ENCODE measurements at regions not wholly inside any gene's neighbourhood (a gene's known extent, or its start where the extent isn't known, plus 50 kb on each side); places are given as distances from the start of the nearest gene placed in this dataset.

GRCh38 chr5:19098434-19098833, 889.6 kb downstream of the CDH18 start:
- no TSS peak for BruUV-seq (replicated peaks)
- no peak for TF ChIP-seq CTCF (IDR thresholded peaks at IDR 0.05; ENCODE audit: unreplicated experiment)
- Mint-ChIP-seq H3K27me3 (ENCODE audit: unreplicated experiment) (no peaks in the 10 kb centered on the region), H3K4me3 (ENCODE audit: low read depth, unreplicated experiment) (no peak overlapping the region), H3K4me1 (ENCODE audit: low read depth, unreplicated experiment) (no peaks in the 10 kb centered on the region), H3K9me3 (ENCODE audit: low read depth, unreplicated experiment) (peaks cover 4% of the 10 kb centered on the region), H3K36me3 (ENCODE audit: insufficient read depth, unreplicated experiment) (no peaks in the 10 kb centered on the region), H3K27ac (ENCODE audit: unreplicated experiment) (no peak overlapping the region)
- no peak for DNase-seq
- CTCF ChIA-PET = no interaction called here
- intact Hi-C loops (cut with micrococcal nuclease; ENCODE audit: unreplicated experiment) = no loop called here

DNA sequence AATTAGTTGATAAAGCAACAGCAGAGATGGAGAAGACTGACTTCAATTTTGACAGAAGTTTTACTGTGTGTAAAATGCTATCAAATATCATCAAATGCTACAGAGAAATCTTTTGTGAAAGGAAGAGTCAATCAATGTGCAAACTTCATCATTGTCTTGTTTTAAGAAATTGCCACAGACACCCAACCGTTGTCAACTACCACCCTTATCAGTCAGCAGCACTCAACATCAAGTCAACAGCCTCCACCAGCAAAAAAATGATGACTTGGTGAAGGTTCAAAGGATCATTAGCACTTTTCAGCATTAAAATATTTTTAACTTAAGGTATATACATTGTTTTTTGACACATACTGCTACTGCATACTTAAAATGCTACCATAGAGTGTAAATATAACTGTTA, 888.8 kb downstream of the CDH18 start:
- no peak for DNase-seq
- CTCF ChIA-PET = no interaction called here
- intact Hi-C loops (cut with micrococcal nuclease; ENCODE audit: unreplicated experiment) = no loop called here
- no peak overlapping the region for H3K27ac Mint-ChIP-seq (ENCODE audit: unreplicated experiment)
- H3K4me3 Mint-ChIP-seq (ENCODE audit: low read depth, unreplicated experiment) = no peak overlapping the region
- H3K27me3 Mint-ChIP-seq (ENCODE audit: unreplicated experiment) = no peaks in the 10 kb centered on the region
- no TSS peak for BruUV-seq (replicated peaks)
- no peak for TF ChIP-seq CTCF (IDR thresholded peaks at IDR 0.05; ENCODE audit: unreplicated experiment)
- H3K4me1 Mint-ChIP-seq (ENCODE audit: low read depth, unreplicated experiment) = no peaks in the 10 kb centered on the region
- no peaks in the 10 kb centered on the region for H3K36me3 Mint-ChIP-seq (ENCODE audit: insufficient read depth, unreplicated experiment)
- H3K9me3 Mint-ChIP-seq (ENCODE audit: low read depth, unreplicated experiment) = peaks cover 5% of the 10 kb centered on the region

DNA sequence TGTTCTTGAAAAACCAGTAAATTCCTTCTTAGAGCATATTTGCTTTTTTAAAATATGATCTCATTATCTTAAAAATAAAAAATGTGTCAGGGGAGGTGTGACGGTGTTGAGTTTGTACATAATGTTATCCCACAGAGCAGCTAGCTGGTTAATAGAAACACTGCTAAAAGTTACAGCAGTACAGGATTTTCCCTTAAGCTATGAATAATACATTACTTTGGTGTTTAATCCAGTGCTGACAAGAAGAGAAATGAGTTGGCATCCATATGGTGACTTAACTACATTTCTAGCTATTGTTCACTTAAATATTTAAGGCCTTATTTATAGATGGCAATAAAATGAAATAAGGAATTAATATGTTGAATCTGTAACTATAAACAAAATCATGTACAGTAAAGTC, 883.1 kb downstream of the CDH18 start:
- no peaks in the 10 kb centered on the region for H3K4me1 Mint-ChIP-seq (ENCODE audit: low read depth, unreplicated experiment)
- no TSS peak for BruUV-seq (replicated peaks)
- TF ChIP-seq CTCF (IDR thresholded peaks at IDR 0.05; ENCODE audit: unreplicated experiment) = no peak
- no peak overlapping the region for H3K27ac Mint-ChIP-seq (ENCODE audit: unreplicated experiment)
- no peak for DNase-seq
- no peaks in the 10 kb centered on the region for H3K36me3 Mint-ChIP-seq (ENCODE audit: insufficient read depth, unreplicated experiment)
- H3K9me3 Mint-ChIP-seq (ENCODE audit: low read depth, unreplicated experiment) = peaks cover 12% of the 10 kb centered on the region
- intact Hi-C loops (cut with micrococcal nuclease; ENCODE audit: unreplicated experiment) = no loop called here
- H3K4me3 Mint-ChIP-seq (ENCODE audit: low read depth, unreplicated experiment) = no peak overlapping the region
- no peaks in the 10 kb centered on the region for H3K27me3 Mint-ChIP-seq (ENCODE audit: unreplicated experiment)
- CTCF ChIA-PET = no interaction called here

GRCh38 chr5:19122923-19123322, 865.1 kb downstream of the CDH18 start:
- peaks cover 6% of the 10 kb centered on the region for H3K9me3 Mint-ChIP-seq (ENCODE audit: low read depth, unreplicated experiment)
- CTCF ChIA-PET = no interaction called here
- intact Hi-C loops (cut with micrococcal nuclease; ENCODE audit: unreplicated experiment) = no loop called here
- H3K4me1 Mint-ChIP-seq (ENCODE audit: low read depth, unreplicated experiment) = peaks cover 7% of the 10 kb centered on the region
- no peak overlapping the region for H3K4me3 Mint-ChIP-seq (ENCODE audit: low read depth, unreplicated experiment)
- BruUV-seq (replicated peaks) = no TSS peak
- no peak overlapping the region for H3K27ac Mint-ChIP-seq (ENCODE audit: unreplicated experiment)
- DNase-seq = no peak
- TF ChIP-seq CTCF (IDR thresholded peaks at IDR 0.05; ENCODE audit: unreplicated experiment) = no peak
- no peaks in the 10 kb centered on the region for H3K36me3 Mint-ChIP-seq (ENCODE audit: insufficient read depth, unreplicated experiment)
- H3K27me3 Mint-ChIP-seq (ENCODE audit: unreplicated experiment) = no peaks in the 10 kb centered on the region
